DMS53 (cell line): ENCODE measurements at regions not wholly inside any gene's neighbourhood (a gene's known extent, or its start where the extent isn't known, plus 50 kb on each side); places are given as distances from the start of the nearest gene placed in this dataset.
"Not testable (repeated sequence)": the region's sequence is repeated elsewhere in the genome, so short reads cannot be mapped to it uniquely, and the experiment has no call there.

Source experiments
- DNase-seq: peaks from one replicate; lab custom pipeline; 2025; lab: John Stamatoyannopoulos, UW

DNA sequence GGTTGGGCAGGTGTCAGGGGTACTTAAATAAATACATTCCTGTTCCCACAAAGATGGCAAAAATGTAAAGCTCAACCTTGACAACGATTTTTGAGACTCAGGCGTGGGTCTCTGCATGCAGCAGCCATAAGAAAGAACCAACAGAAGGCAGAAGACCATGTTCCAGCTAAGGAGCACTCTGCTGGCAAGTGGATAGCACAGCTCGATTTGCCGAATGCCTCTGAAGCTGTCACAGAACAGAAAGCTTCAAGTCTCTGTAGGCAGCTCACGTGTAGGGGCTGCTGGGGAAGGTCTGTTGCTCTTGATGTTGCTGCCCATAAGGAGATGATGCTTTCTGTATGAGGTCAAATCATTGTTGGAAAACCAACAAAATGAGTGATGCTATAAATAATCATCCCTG lies 119.6 kb upstream of the GRIN3A start:
- DNase-seq, result no peak

DNA sequence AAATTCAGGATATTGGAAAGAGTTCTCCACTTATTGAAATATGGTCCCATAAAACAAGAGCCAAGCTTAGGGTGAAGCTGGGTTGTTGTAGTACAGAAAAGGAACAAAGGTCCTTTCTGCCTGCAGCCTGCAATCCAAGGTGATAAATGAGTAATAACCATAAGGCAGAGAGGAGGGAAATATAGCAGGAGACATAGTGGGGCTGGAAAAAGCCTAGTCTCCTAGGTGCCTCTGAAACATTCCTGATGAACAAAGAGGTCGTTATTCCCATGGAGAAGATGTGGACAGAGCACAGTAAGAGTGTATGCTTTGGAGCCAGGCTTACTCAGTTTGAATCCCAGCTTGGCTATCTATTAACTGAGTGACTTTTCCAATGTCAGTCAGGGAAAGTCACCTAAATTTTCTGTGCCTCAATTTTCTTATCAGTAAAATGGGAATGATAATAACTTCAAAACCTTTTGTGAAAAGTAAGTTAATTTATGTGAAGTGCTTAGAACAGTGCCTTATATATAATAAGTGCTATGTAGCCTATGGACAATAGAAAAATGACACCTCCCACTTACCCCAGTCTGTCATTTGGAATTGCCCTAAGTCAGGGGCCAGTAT lies 110.8 kb upstream of the GRIN3A start:
- DNase-seq, result no peak

DNA sequence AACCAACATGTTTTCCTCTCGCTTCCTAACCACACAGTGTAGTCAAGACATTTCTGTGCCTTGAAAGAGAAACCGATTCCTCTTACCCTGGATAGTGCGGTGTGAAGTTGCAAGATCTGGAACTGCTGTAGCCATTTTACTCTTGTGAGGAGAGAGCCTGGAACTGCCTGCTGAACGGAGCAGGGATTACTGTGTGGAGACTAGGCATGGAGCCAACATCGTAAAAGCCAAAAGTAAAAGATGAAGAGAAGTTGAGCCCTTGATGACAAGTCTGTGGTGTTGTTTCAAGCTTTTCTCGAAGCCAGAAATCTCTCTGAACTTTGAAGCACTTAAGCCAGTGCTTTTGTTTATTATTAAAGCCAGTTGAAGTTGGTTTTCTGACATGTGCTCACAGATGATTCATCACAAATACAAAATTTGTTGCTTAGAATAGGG lies 110.1 kb upstream of the GRIN3A start:
- peak; percentile 13 for DNase-seq

DNA sequence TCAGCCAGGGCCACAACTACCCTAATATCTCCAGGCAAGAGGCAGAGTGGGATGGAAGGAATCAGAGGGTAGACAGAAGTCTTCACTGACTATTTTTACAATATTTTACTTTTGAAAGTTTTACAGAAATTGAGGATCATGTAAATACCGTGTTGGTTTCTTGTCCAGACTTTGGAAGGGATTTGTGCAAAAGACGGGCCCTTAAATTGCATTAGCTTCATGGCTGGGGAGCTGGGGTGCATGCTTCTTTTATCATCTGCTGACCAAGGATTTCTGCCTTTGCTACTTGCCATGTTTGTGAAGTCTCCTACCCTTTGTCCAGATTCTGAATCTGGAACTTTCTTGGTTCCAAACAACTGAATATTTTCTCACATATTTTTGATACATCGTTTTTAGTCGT lies 107.7 kb upstream of the GRIN3A start:
- DNase-seq, result no peak

DNA sequence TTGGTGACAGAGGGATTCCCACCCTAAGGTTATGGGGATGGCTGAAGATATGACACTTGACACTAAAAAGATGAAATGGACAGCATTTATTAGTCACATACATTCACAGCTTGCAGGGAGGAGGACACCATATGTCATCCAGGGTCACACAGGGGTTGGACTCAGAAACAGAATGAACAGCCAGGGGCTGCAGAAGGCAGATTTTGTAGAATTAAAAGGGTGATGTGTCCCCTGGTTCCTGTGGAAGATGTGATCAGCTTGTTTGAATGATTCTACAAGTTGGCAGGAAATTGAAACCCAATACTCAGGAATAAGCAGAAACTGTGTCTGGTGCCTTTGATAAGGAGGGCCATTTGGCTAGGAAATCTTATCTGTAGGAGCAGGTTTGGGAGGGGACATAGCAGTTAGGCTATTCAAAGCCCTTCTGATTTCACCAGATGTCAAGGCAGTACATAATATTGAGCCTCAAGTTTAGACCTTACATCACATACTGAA lies 102.3 kb upstream of the GRIN3A start:
- no peak for DNase-seq

DNA sequence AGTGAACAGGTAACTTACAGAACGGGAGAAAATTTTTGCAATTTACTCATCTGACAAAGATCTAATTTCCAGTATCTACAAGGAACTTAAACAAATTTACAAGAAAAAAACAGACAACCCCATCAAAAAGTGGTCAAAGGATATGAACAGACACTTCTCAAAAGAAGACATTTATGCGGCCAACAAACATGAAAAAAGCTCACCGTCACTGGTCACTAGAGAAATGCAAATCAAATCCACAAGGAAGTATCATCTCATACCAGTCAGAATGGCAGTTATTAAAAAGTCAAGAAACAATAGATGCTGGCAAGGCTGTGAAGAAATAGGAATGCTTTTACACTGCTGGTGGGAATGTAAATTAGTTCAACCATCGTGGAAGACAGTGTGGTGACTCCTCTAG lies 100.5 kb upstream of the GRIN3A start:
- not testable (repeated sequence) for DNase-seq

DNA sequence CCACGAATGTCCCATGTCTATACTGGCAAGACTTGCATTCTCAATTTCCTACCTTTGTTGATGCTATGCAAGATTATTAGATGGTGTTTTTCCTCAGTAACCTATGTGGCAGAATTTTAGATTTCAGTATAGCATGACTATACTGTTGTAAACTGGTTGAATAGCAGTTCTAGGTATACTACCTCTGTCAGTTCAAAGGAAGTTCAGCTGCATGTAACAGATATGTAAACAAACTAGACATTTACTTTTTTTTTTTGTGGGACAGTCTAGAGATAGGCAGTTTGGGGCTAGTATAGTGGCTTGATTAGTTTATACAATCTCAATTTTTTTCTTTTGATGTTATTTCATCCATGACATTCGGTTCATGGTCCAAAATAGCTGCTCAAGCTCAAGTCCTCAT lies 97.6 kb upstream of the GRIN3A start:
- DNase-seq, result no peak

DNA sequence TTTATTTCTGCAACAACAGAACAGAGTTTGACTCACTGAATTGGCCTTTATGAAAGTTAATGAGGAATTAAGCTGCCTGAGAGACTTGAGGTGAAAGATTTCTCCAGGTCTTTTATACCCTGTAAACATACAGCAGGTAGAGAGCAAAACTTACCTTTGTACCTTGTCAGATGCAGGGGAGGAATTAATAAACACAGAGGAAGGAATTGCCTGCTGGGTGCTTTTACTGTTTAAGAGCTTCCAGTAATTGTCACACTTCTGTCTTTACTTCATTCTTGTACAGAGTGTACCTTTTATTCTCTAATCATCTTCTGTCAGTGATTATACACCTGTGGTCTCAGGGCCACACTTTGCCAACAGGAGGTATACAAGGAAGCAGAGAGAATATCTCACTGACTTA lies 94.0 kb upstream of the GRIN3A start:
- DNase-seq, result no peak

DNA sequence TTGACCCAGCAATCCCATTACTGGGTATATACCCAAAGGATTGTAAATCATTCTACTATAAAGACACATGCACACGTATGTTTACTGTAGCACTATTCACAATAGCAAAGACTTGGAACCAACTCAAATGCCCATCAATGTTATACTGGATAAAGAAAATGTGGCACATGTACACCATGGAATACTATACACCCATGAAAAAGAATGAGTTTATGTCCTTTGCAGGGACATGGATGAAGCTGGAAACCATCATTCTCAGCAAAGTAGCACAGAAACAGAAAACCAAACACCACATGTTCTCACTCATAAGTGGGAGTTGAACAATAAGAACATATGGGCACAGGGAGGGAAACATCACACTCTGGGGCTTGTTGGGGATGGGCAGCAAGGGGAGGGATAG lies 83.0 kb upstream of the GRIN3A start:
- not testable (repeated sequence) for DNase-seq

DNA sequence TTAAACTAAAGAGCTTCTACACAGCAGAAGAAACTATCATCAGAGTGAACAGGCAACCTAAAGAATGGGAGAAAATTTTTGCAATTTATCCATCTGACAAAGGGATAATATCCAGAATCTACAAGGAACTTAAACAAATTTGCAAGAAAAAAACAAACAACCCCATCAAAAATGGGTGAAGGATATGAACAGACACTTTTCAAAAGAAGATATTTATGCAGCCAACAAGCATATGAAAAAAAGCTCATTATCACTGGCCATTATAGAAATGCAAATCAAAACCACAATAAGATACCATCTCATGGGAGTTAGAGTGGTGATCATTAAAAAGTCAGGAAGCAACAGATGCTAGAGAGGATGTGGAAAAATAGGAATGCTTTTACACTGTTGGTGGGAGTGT lies 82.5 kb upstream of the GRIN3A start:
- DNase-seq, result not testable (repeated sequence)

DNA sequence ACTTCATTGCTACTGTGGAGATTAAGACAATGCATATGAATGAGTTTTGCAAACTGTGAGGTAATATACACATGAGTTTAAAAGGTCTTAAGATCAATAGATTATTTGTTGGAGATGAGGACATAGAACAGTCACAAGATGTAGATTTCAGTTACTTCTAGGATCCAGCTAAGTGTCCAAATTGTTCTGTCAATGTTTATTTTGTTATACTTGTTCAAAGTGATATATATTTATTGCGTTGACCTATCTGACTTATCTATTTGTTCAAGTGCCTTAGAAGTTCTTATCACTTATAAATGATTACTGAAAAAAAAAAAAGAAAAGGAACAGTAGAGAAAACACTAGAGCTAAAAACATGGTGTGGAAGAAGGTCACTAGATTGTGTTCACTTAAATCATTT lies 75.6 kb upstream of the GRIN3A start:
- DNase-seq, result no peak

DNA sequence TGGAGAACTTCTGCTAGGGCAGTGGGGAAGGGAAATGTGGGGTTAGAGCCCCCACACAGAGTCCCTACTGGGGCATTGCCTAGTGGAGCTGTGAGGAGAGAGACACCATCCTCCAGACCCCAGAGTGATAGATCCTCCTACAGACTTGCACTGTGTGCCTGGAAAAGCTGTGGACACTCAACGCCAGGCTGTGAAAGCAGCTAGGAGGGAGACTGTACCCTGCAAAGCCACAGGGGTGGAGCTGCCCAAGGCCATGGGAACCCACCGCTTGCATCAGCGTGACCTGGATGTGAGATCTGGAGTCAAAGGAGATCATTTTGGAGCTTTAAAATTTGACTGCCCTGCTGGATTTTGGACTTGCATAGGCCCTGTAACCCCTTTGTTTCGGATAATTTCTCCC lies 69.4 kb upstream of the GRIN3A start:
- not testable (repeated sequence) for DNase-seq

DNA sequence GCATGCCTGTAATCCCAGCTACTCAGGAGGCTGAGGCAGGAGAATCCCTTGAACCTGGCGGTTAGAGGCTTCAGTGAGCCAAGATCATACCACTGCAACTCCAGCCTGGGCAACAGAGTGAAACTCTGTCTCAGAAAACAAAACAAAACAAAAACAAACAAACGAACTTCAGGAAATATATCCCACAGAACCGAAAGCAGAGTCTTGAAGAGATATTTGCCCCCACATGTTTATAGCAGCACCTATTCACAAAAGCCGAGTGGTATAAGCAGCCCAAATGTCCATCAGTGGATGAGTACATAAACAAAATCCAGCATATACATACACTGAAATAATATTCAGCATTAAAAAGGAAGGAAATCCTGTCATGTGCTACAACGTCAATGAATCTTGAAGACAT lies 57.6 kb upstream of the GRIN3A start:
- DNase-seq, result no peak

DNA sequence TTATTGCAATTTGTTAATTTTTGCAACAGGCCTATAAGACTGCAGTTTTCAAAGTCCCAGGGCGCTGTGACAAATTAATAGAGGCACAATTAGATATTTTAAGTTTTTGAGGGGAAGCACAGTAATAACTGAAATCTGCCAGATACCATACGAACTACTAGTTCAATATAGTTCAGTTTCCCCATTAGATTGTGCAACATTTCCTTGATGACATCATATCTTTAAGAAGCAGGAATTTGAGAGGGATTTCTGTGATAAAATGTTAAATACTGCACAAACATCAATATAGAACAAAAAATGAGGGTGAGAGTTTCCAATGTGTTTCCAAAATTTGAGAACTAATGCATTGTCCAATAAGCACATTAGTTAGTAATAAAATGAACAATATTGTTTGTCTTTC lies 56.7 kb upstream of the GRIN3A start:
- DNase-seq, result no peak

DNA sequence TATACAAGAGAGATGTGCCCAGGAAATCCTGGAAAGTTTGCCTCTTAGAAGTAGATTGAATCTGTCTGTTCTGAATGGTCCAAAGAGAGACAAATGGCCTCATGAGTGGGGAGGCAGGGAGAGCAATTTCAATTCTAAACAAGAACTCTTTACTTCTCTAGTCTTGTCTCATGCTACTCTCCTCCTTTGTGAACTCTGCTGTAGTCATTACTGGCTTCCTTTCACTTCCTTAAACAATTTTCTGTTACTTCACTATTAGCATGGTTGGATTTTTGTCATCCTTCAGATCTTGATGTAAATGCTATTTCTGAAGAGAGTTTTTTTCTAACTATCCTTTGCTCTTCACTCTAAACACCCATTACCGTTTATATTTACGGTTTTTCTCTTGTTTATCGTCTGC lies 54.0 kb upstream of the GRIN3A start:
- no peak for DNase-seq

DNA sequence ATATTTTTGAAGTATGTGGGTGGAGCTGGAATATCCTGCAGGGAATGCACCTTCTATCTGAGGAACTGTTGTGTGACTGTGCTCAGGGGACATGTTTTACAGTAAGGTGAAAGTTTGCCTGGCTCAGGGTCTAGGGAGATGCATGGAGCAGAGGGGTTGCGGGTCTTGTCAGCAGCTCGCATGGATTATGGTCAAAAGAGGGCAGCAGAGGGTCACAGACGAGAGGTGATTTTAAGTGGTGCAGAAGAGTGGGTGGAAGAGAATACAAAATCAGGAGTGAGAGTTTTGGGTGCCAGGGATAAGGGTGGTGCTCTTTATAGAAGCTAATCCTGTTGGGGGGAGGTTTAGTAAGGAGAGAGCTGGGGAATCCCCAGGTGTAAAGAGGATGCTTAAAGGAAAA lies 53.5 kb upstream of the GRIN3A start:
- DNase-seq, result peak; percentile 67

DNA sequence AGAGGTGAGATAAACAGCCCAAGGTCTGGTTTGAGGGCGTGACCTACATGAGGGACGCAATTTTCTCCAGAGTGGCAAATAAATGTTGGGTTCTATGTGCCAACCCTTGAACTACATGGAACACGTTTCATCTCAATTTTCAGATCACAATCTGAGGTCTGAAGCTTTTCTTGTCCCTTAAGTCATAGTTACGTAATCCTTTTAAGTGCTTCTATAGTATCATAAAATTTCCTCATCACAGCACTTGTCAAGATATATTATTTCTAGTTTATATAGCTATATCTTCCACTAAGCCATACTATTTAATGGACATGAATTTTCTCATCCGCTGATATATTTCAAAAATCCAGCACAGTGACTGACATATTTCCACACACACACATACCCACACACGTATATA lies 53.1 kb upstream of the GRIN3A start:
- DNase-seq, result no peak
